Stimulated activated CD8-positive, alpha-beta memory T cell treated with anti-CD3 and anti-CD28 coated beads, Interleukin-7, amount 100 ng/mL, for 48 hours (primary cell): ENCODE measurements at regions not wholly inside any gene's neighbourhood (a gene's known extent, or its start where the extent isn't known, plus 50 kb on each side); places are given as distances from the start of the nearest gene placed in this dataset.

Experiments
- DNase-seq, 2 donors: peaks; one replicate each; pipeline ENCODE4 v3.0.0-alpha.2; 2020; ENCODE audit warnings: low read depth in 1 of 2; ENCODE audit errors: extremely low read depth in 1 of 2

- DNase-seq: no peak
Observed at GRCh38 chr6:44603044-44603686, 215.7 kb downstream of the CDC5L start.

- DNase-seq: no peak
Observed at GRCh38 chr6:44606504-44606903, 219.0 kb downstream of the CDC5L start.

- DNase-seq: no peak
Observed at GRCh38 chr6:44606976-44607375, 219.5 kb downstream of the CDC5L start.

- no peak for DNase-seq
Observed at GRCh38 chr6:44608175-44608574, 220.7 kb downstream of the CDC5L start.

GRCh38 chr6:44609051-44609612, 221.6 kb downstream of the CDC5L start:
- no peak for DNase-seq

GRCh38 chr6:44614396-44614795, 226.9 kb downstream of the CDC5L start:
- no peak for DNase-seq

- no peak for DNase-seq
Observed at GRCh38 chr6:44615621-44616020, 228.1 kb downstream of the CDC5L start.

GRCh38 chr6:44617416-44617815, 229.9 kb downstream of the CDC5L start:
- no peak for DNase-seq

GRCh38 chr6:44618371-44618770, 230.9 kb downstream of the CDC5L start:
- DNase-seq: no peak

- no peak for DNase-seq
Observed at GRCh38 chr6:44620922-44621321, 233.4 kb downstream of the CDC5L start.

- no peak for DNase-seq
Observed at GRCh38 chr6:44621846-44622245, 234.3 kb downstream of the CDC5L start.

GRCh38 chr6:44622555-44622954, 235.0 kb downstream of the CDC5L start:
- no peak for DNase-seq

- DNase-seq: no peak
Observed at GRCh38 chr6:44622956-44623355, 235.4 kb downstream of the CDC5L start.

- no peak for DNase-seq
Observed at GRCh38 chr6:44624226-44624625, 236.7 kb downstream of the CDC5L start.

- DNase-seq: no peak
Observed at GRCh38 chr6:44624936-44625573, 237.5 kb downstream of the CDC5L start.

- no peak for DNase-seq
Observed at GRCh38 chr6:44625996-44626395, 238.5 kb downstream of the CDC5L start.

GRCh38 chr6:44626616-44627015, 239.1 kb downstream of the CDC5L start:
- no peak for DNase-seq

GRCh38 chr6:44627091-44627882, 239.8 kb downstream of the CDC5L start:
- no peak for DNase-seq

GRCh38 chr6:44627883-44628271, 240.4 kb downstream of the CDC5L start:
- DNase-seq: no peak

- no peak for DNase-seq
Observed at GRCh38 chr6:44628347-44628746, 240.8 kb downstream of the CDC5L start.

GRCh38 chr6:44629636-44630035, 242.1 kb downstream of the CDC5L start:
- no peak for DNase-seq
